SK-N-SH (cell line): ENCODE measurements at regions not wholly inside any gene's neighbourhood (a gene's known extent, or its start where the extent isn't known, plus 50 kb on each side); places are given as distances from the start of the nearest gene placed in this dataset.

Source experiments
- CTCF ChIA-PET: fragments of 300-600, 350-600 bp; formaldehyde crosslinking; extraction: SDS; loops from one replicate; lab custom pipeline; 2021; lab: Yijun Ruan, JAX
- POLR2A ChIA-PET: fragments of 350-600 bp; sonication (Branson Sonifier 250); formaldehyde crosslinking; extraction: SDS; loops from one replicate; lab custom pipeline; 2020; ENCODE audit warnings: antibody characterized with exemption, inconsistent platforms; lab: Yijun Ruan, JAX
- DNase-seq: peaks from one replicate; pipeline ENCODE4 v3.0.0; 2012
- H2AFZ ChIP-seq: fragments of 200-600 bp; sonication (generic); 2 replicates; pipeline ENCODE4 v1.8.1; 2016; ENCODE audit warnings: antibody characterized with exemption, mild to moderate bottlenecking, low read depth
- H3F3A ChIP-seq: fragments of 200-600 bp; sonication (generic); replicated peaks from 2 replicates; pipeline ENCODE3; 2016; ENCODE audit warnings: antibody characterized with exemption, mild to moderate bottlenecking; ENCODE audit not compliant: insufficient read depth
- H3K27ac ChIP-seq, 2 experiments: fragments of 200-500 bp in 1 of 2; fragments of 200-600 bp in 1 of 2; sonication (Bioruptor generic) in 1 of 2; sonication (generic), shearing (Covaris generic) in 1 of 2; 2 replicates each; pipeline versions ENCODE4 v1.5.1 to v1.6.1; 2014 to 2016; ENCODE audit warnings: low read depth in 2 of 2, inconsistent platforms in 1 of 2, low read length in 1 of 2, mild to moderate bottlenecking in 1 of 2, mixed read lengths in 1 of 2
- H3K27me3 ChIP-seq: fragments of 200-600 bp; sonication (generic), shearing (Covaris generic); 2 replicates; pipeline ENCODE4 v1.6.1; 2016; ENCODE audit warnings: mixed run types; ENCODE audit not compliant: insufficient read depth
- H3K36me3 ChIP-seq, 2 experiments: fragments of 200-500 bp in 1 of 2; fragments of 200-600 bp in 1 of 2; sonication (Bioruptor generic) in 1 of 2; sonication (generic) in 1 of 2; replicated peaks in 1 of 2; 2 replicates each; pipeline versions ENCODE3 to v1.5.1; 2014 to 2016; ENCODE audit warnings: low read length in 1 of 2, mild to moderate bottlenecking in 1 of 2; ENCODE audit not compliant: insufficient read depth in 2 of 2, control insufficient read depth in 1 of 2
- H3K4me1 ChIP-seq, 2 experiments: fragments of 200-500 bp in 1 of 2; fragments of 200-600 bp in 1 of 2; sonication (Bioruptor generic) in 1 of 2; sonication (generic), shearing (Covaris generic) in 1 of 2; 2 replicates each; pipeline versions ENCODE4 v1.5.1 to v1.6.1; 2014 to 2016; ENCODE audit warnings: low read depth in 1 of 2, low read length in 1 of 2, mixed run types in 1 of 2; ENCODE audit not compliant: insufficient read depth in 2 of 2, control insufficient read depth in 1 of 2
- H3K4me2 ChIP-seq: fragments of 200-600 bp; sonication (generic), shearing (Covaris generic); 2 replicates; pipeline ENCODE4 v1.6.1; 2017; ENCODE audit warnings: mixed run types
- H3K4me3 ChIP-seq, 2 experiments: fragments of 200-500 bp in 1 of 2; fragments of 200-600 bp in 1 of 2; sonication (Bioruptor generic) in 1 of 2; sonication (generic), shearing (Covaris generic) in 1 of 2; 2 replicates each; pipeline versions ENCODE4 v1.5.1 to v1.8.1; 2014 to 2016; ENCODE audit warnings: low read depth in 2 of 2, inconsistent platforms in 1 of 2, low read length in 1 of 2, mild to moderate bottlenecking in 1 of 2, mixed read lengths in 1 of 2, moderate library complexity in 1 of 2
- H3K79me2 ChIP-seq: fragments of 200-600 bp; sonication (generic); 2 replicates; pipeline ENCODE4 v1.8.1; 2017; ENCODE audit warnings: mild to moderate bottlenecking; ENCODE audit not compliant: insufficient read depth
- H3K9ac ChIP-seq: fragments of 200-600 bp; sonication (generic); 2 replicates; pipeline ENCODE4 v1.6.1; 2017; ENCODE audit warnings: mixed run types
- H3K9me2 ChIP-seq: fragments of 200-600 bp; sonication (generic); 2 replicates; pipeline ENCODE4 v1.6.1; 2017; ENCODE audit warnings: mixed run types
- H3K9me3 ChIP-seq: fragments of 200-600 bp; sonication (generic); 2 replicates; pipeline ENCODE4 v1.6.1; 2017; ENCODE audit warnings: mixed run types, mild to moderate bottlenecking, moderate library complexity
- H4K20me1 ChIP-seq: fragments of 200-600 bp; sonication (generic); 2 replicates; pipeline ENCODE4 v1.6.1; 2017; ENCODE audit warnings: mild to moderate bottlenecking, mixed run types; ENCODE audit not compliant: insufficient read depth
- CHD2 ChIP-seq: fragments of 150-350 bp; IDR thresholded peaks from 2 replicates; pipeline ENCODE4 v1.6.1; 2018; ENCODE audit warnings: low read length; ENCODE audit not compliant: partially characterized antibody
- EP300 ChIP-seq, 2 experiments: IDR thresholded peaks; 2 replicates each; pipeline versions ENCODE4 v1.4.0 to v1.6.1; 2012; ENCODE audit warnings: borderline replicate concordance in 1 of 2, low read depth in 1 of 2, low read length in 1 of 2
- EZH2phosphoT487 ChIP-seq: fragments of 200-600 bp; sonication (generic); IDR thresholded peaks from 2 replicates; pipeline ENCODE4 v1.6.1; 2017; ENCODE audit warnings: low read depth, mixed run types, mild to moderate bottlenecking, antibody characterized with exemption, moderate library complexity, borderline replicate concordance
- FOSL2 ChIP-seq: IDR thresholded peaks from 2 replicates; pipeline ENCODE4 v1.4.0; 2012; ENCODE audit warnings: low read depth, mild to moderate bottlenecking, moderate library complexity, borderline replicate concordance
- FOXJ3 ChIP-seq: sonication (generic); formaldehyde crosslinking; IDR thresholded peaks from 2 replicates; pipeline ENCODE4 v1.5.1; 2020; ENCODE audit warnings: mild to moderate bottlenecking, missing genetic modification reagents
- FOXM1 ChIP-seq: IDR thresholded peaks from 2 replicates; pipeline ENCODE4 v1.4.0; 2012; ENCODE audit warnings: low read depth, mild to moderate bottlenecking
- GABPA ChIP-seq: IDR thresholded peaks from 2 replicates; pipeline ENCODE4 v1.4.0; 2012; ENCODE audit warnings: low read depth, mild to moderate bottlenecking
- JUND ChIP-seq: IDR thresholded peaks from 2 replicates; pipeline ENCODE4 v1.4.0; 2012
- MAX ChIP-seq: IDR thresholded peaks from 2 replicates; pipeline ENCODE4 v1.4.0; 2012; ENCODE audit warnings: low read depth
- NFIC ChIP-seq: IDR thresholded peaks from 2 replicates; pipeline ENCODE4 v1.4.0; 2012; ENCODE audit warnings: borderline replicate concordance
- RAD21 ChIP-seq: IDR thresholded peaks from 2 replicates; pipeline ENCODE4 v1.6.1; 2012; ENCODE audit warnings: mild to moderate bottlenecking, low read length
- RCOR1 ChIP-seq: fragments of 150-350 bp; IDR thresholded peaks from 2 replicates; pipeline ENCODE4 v1.6.1; 2017; ENCODE audit warnings: antibody characterized with exemption, low read length
- REST ChIP-seq: IDR thresholded peaks from 2 replicates; pipeline ENCODE4 v1.6.1; 2012; ENCODE audit warnings: mild to moderate bottlenecking, low read depth, low read length, moderate library complexity
- SIN3A ChIP-seq: IDR thresholded peaks from 2 replicates; pipeline ENCODE4 v1.6.1; 2012; ENCODE audit warnings: low read depth, mild to moderate bottlenecking, low read length, moderate library complexity, borderline replicate concordance
- SMC3 ChIP-seq: IDR thresholded peaks from 2 replicates; pipeline ENCODE4 v1.6.1; 2012; ENCODE audit warnings: low read depth, low read length, improper control_type of control experiment
- TAF1 ChIP-seq: IDR thresholded peaks from 2 replicates; pipeline ENCODE4 v1.6.1; 2012; ENCODE audit warnings: low read depth, mild to moderate bottlenecking, low read length, moderate library complexity, borderline replicate concordance
- TCF12 ChIP-seq: IDR thresholded peaks from 2 replicates; pipeline ENCODE4 v1.4.0; 2012
- TEAD4 ChIP-seq: IDR thresholded peaks from 2 replicates; pipeline ENCODE4 v1.4.0; 2012; ENCODE audit warnings: mild to moderate bottlenecking, borderline replicate concordance; ENCODE audit not compliant: insufficient read depth
- USF1 ChIP-seq: IDR thresholded peaks from 2 replicates; pipeline ENCODE4 v1.4.0; 2012; ENCODE audit warnings: low read depth, borderline replicate concordance
- USF2 ChIP-seq: fragments of 150-350 bp; IDR thresholded peaks from 2 replicates; pipeline ENCODE4 v1.6.1; 2017; ENCODE audit warnings: antibody characterized with exemption, low read length, low read depth, borderline replicate concordance
- YY1 ChIP-seq: IDR thresholded peaks from 2 replicates; pipeline ENCODE4 v1.4.0; 2012; ENCODE audit warnings: low read depth, mild to moderate bottlenecking
- WGBS: methylation state at CpG from one replicate; pipeline ENCODE4 v1.1.6; 2017; ENCODE audit warnings: low lambda C conversion rate; 5-methylcytosine and 5-hydroxymethylcytosine counted together

GRCh38 chr3:102810937-102811336, 376.1 kb downstream of the ZPLD1 start:
- no peaks in the 10 kb centered on the region for H4K20me1 ChIP-seq
- CTCF ChIA-PET: interaction anchor here (0.8 kb wide), 1 partner anchor 27 kb away, joined by 3 read pairs; no protein-coding TSS in a partner anchor

DNA sequence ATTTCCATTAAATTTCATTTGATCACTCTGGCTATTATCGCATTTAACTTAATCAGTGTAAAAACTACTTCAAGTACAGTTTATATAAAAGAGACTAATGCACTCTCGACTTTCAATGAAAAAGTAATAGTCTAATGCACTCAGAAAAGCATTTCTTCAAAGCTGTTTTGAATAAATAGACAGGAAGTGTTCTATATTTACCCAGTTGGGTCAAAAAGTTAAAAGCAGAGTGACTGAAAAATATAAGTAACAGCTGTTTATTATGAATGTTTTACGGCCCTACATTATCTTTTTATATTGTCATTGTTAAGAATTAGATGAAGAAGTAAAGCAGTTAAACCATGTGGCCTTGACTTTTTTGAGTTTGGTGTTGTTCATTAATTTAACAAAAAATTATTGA, 391.8 kb downstream of the ZPLD1 start:
- Histone ChIP-seq H3K4me1 (no peaks in the 10 kb centered on the region), H3K27me3 (no peaks in the 10 kb centered on the region), H3K4me2 (no peak overlapping the region), H3K79me2 (no peaks in the 10 kb centered on the region), H2AFZ (no peak overlapping the region), H3F3A (no peaks in the 10 kb centered on the region), H3K9me3 (no peaks in the 10 kb centered on the region), H3K4me3 (no peak overlapping the region), H3K36me3 (no peaks in the 10 kb centered on the region), H4K20me1 (no peaks in the 10 kb centered on the region), H3K9ac (no peak overlapping the region), H3K9me2 (no peaks in the 10 kb centered on the region), H3K27ac (no peak overlapping the region)
- WGBS: 63% methylated on average over 3 of the region's 3 CpGs
- no peak for DNase-seq
- POLR2A ChIA-PET: no interaction called here
- TF ChIP-seq TAF1 (no peak), NFIC (no peak), USF2 (no peak), FOSL2 (no peak), JUND (no peak), SMC3 (no peak), USF1 (no peak), YY1 (no peak), CHD2 (no peak), FOXJ3 (CRISPR knock-in tag) (no peak), TEAD4 (no peak), RCOR1 (no peak), FOXM1 (no peak), MAX (no peak), EP300 (IDR thresholded peaks at IDR 0.05; ENCODE audit: borderline replicate concordance in 1 of 2, low read depth in 1 of 2, low read length in 1 of 2) (no peak), TCF12 (no peak), EZH2phosphoT487 (no peak), REST (no peak), SIN3A (no peak)
- CTCF ChIA-PET: no interaction called here

More at GRCh38 chr3:102810937-102811336, 376.1 kb downstream of the ZPLD1 start:
- H3K27me3 ChIP-seq: no peaks in the 10 kb centered on the region
- H3K79me2 ChIP-seq: no peaks in the 10 kb centered on the region
- H3K4me3 ChIP-seq: no peak overlapping the region
- no peaks in the 10 kb centered on the region; a peak in 2 of 4 replicates for H3K4me1 ChIP-seq
- no peak for TF ChIP-seq RAD21
- no peak for TF ChIP-seq GABPA
- WGBS: 71% methylated on average over 1 of the region's 1 CpG
- H3K9ac ChIP-seq: no peak overlapping the region
- no peaks in the 10 kb centered on the region for H3K36me3 ChIP-seq
- H2AFZ ChIP-seq: no peak overlapping the region
- no peak for DNase-seq
- H3K9me2 ChIP-seq: no peaks in the 10 kb centered on the region
- no peaks in the 10 kb centered on the region for H3F3A ChIP-seq
- no peak overlapping the region for H3K27ac ChIP-seq
- POLR2A ChIA-PET: no interaction called here
- H3K4me2 ChIP-seq: no peak overlapping the region
- H3K9me3 ChIP-seq: no peaks in the 10 kb centered on the region
